ENCODE measurements at regions not wholly inside any gene's neighbourhood (a gene's known extent, or its start where the extent isn't known, plus 50 kb on each side); places are given as distances from the start of the nearest gene placed in this dataset.

GRCh38 chr5:86884608-86885007 lies 266.9 kb downstream of the COX7C start (continued):
- TF ChIP-seq ZNF462 (CRISPR knock-in tag; IDR thresholded peaks at IDR 0.05): no peak
- TF ChIP-seq JUNB (IDR thresholded peaks at IDR 0.05; ENCODE audit: unreplicated experiment): no peak
- TF ChIP-seq POLR2AphosphoS5 (IDR thresholded peaks at IDR 0.05; ENCODE audit: low read depth): no peak
- no peak for TF ChIP-seq EZH2phosphoT487 (IDR thresholded peaks at IDR 0.05; ENCODE audit: unreplicated experiment)
- no peak for TF ChIP-seq STAT1 (IDR thresholded peaks at IDR 0.05; ENCODE audit: unreplicated experiment)
- TF ChIP-seq NANOG (IDR thresholded peaks at IDR 0.05; ENCODE audit: borderline replicate concordance): no peak
- no peak for TF ChIP-seq REST (IDR thresholded peaks at IDR 0.05; ENCODE audit: unreplicated experiment)
- no peak for TF ChIP-seq EZH2 (IDR thresholded peaks at IDR 0.05; ENCODE audit: low read depth, unreplicated experiment)

All from GM23338 (cell line).